ENCODE measurements at regions not wholly inside any gene's neighbourhood (a gene's known extent, or its start where the extent isn't known, plus 50 kb on each side); places are given as distances from the start of the nearest gene placed in this dataset.
"Not testable (repeated sequence)": the region's sequence is repeated elsewhere in the genome, so short reads cannot be mapped to it uniquely, and the experiment has no call there.

DNA sequence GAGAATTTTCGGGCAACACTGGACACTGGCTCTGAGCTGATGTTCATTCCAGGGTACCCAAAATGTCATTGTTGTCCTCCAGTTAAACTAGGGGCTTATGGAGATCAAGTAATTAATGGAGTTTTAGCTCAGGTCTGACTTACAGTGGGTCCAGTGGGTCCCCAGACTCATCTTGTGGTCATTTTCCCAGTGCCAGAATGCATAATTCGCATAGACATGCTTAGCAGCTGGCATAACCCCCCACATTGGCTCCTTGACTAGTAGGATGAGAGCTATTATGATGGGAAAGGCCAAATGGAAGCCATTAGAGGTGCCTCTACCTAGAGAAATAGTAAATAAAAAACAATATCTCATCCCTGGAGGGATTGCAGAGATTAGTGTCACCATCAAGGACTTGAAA is 818.9 kb downstream of the TMTC2 start:
- DNase-seq (ENCODE audit: low spot score) = no peak

DNA sequence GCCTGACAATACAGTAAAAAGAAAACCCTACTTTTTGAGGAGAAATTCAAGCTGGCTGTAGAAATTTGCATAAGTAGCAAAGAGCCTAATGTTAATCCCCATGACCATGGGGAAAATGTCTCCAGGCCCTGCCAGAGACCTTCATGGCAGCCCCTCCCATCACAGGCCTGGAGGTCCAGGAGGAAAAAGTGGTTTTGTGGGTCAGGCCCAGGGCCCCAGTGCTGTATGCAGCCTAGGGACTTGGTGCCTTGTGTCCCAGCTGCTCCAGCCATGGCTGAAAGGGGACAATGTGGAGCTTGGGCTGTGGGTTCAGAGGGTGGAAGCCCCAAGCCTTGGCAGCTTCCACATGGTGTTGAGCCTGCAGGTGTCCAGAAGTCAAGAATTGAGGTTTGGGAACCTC is 813.2 kb downstream of the TMTC2 start:
- not testable (repeated sequence) for DNase-seq (ENCODE audit: low spot score)

- no peak for DNase-seq (ENCODE audit: low spot score)
These were observed 791.0 kb downstream of the TMTC2 start for GRCh38 chr12:83477696-83478095.

DNA sequence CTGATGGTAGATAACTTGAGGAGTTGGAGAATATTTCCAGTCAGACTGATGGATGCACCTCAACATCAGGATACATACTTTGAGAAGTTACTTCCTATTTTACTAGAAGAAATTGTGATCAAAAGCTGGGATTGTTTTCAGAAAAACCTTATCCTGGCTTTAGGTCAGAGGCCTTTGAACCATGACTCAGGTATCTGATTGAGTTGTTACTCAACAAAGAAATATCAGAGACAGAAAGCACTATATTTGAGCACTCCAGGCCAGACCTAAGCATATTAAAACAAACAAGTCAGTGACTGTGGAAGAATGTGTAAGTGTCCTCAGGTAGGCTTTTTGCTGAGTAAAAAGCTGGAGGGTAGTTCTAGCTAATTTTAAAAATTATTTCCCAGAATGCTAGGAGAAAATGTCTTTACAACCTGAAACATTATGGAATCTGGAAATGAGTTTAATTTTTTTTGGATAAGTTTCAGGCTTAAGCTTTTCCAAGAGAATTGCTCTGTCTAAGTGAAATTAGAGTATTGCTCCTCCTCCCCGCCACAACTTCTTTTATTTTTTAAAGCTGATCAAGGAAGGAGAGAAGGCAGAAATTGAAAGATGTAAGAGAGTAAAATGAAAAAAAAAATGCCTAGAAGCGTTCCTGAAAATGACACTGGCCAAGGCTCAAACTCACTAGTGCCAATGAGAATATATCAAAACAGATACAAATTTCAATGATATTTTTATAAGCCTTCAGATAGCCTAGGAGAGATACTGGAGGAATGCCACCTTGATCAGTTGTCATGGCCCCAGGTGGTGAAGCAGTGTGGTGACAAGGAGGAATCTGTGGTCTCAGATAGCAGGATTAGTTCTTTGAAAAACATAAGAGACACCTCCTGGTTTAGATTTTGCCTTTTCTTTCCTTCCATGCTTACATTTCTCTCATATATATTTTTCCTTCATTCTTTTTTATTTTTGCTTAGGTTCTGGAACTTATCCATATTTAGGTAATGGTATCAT is 790.3 kb downstream of the TMTC2 start:
- DNase-seq (ENCODE audit: low spot score) = no peak

DNA sequence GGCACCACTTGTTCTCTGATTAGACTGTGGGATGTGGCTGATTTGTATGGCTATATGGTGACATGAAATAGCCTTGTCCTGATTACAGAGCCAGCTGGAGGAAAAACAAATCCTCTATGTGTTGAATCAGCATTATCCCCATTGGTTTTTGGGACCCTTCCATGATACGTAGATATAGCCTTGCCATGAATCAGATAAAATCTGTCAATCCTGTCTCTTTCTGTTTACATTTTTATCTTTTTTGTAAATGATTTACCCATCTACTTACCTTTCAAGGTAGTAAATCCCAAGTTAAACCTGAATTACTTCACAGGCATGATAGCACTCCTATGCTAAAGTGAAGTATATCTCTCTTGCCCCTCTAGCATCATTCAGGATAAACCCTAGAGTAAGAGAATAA is 789.3 kb downstream of the TMTC2 start:
- no peak for DNase-seq (ENCODE audit: low spot score)

DNA sequence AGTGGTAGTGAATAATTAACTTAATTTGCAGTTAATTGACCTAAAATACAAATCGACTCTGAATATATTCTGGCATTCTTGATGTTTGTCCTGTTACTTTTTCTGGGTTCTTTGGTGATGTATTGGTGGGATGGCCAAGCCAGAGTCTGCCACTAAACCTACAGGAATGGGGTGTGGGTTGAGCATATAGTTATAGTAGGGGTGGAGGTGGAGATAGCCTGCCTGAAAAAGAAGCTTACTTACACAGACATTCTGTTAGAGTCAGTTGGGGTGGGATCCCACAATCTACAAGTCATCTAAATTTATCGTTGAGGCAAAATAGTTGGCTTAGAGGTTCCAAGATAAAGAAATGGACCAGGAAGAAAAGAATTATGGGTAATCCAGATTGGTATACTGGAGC is 787.7 kb downstream of the TMTC2 start:
- DNase-seq (ENCODE audit: low spot score) = no peak

GRCh38 chr12:83473408-83474095 is 786.8 kb downstream of the TMTC2 start:
- no peak for DNase-seq (ENCODE audit: low spot score)

GRCh38 chr12:83472772-83473171 is 786.1 kb downstream of the TMTC2 start:
- no peak for DNase-seq (ENCODE audit: low spot score)

GRCh38 chr12:83472350-83472749 is 785.6 kb downstream of the TMTC2 start:
- DNase-seq (ENCODE audit: low spot score) = no peak

DNA sequence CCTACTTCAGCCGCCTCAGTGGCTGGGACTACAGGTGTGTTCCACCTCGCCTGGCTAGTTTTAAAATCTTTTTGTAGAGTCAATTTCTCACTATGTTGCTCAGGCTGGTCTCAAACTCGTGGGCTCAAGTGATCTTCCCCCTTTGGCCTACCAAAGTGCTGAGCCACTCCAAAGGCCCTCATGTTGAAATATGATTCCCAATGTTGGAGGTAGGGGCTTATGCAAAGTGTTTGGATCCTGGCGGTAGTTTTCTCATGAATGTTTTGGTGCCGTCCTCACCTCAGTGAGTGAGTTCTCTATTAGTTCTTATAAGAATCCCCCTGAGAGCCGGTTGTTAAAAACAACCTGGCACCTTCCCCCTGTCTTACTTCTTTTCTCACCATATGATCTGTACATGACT is 784.6 kb downstream of the TMTC2 start:
- DNase-seq (ENCODE audit: low spot score) = no peak

DNA sequence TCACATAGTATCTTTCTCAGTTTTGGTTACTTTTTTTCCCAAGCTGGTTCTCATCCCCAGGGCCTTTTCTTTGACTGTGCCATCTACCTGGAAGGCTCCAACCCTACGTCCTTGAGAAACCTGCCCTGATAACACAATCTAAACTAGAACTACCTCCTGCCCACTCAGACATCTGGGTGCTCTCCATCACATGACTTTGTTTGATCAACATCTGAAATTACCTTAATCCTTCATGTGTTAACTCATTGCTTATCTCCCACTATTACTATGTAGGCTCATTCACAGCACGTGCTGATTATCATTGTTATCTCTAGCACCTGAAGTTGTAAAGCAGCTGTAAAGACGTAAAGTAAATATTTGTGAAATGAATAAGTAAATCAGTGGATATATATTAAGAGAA is 784.0 kb downstream of the TMTC2 start:
- DNase-seq (ENCODE audit: low spot score) = no peak

GRCh38 chr12:83468988-83469908 is 782.5 kb downstream of the TMTC2 start:
- DNase-seq (ENCODE audit: low spot score) = no peak

GRCh38 chr12:83465632-83466031 is 778.9 kb downstream of the TMTC2 start:
- no peak for DNase-seq (ENCODE audit: low spot score)

DNA sequence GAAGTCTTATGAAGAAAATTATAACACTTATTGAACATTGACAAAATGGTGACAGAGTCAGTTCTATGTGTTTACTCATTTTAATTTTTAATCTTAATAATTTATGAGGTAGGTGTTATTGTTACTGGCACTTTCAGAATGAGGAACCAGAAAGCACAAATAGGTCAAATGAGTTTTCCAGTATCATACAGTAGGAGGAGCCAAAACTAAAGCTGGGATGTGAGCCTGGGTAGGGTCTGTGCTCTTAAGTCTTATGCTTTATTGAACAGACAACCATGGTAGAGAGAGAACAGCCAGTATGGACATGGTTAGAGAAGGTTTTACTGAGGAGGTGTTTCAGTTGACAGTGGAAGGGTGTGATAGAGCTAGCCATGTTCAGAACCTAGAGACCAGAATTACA is 775.7 kb downstream of the TMTC2 start:
- no peak for DNase-seq (ENCODE audit: low spot score)

DNA sequence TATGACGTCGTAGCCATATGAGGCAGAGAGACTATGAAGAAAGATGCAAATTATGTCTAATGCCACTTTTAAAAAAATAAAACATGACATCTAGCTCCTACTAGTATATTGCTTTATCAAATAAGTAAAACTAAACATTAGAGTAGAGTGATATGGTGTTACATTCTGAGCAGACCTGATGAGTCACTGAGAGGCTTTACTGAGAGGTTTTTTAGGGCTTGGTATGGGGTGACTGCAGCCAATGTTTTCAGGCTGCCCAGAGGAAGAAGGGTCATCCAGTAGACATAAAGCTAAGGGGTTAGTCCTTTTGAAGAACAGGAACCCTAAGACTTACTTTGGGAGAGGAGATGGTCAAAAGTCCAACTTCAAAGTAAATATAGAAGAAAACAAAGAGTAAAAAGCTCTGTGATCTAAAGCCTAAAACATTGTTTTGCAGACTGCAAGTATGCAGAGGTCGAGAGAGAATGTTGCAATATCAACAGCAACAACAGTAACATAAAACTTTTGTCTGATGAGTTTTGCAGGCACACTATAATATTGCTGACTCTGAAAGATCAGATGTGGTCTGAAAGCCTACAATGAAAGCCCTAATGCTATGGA is 774.7 kb downstream of the TMTC2 start:
- DNase-seq (ENCODE audit: low spot score) = no peak

DNA sequence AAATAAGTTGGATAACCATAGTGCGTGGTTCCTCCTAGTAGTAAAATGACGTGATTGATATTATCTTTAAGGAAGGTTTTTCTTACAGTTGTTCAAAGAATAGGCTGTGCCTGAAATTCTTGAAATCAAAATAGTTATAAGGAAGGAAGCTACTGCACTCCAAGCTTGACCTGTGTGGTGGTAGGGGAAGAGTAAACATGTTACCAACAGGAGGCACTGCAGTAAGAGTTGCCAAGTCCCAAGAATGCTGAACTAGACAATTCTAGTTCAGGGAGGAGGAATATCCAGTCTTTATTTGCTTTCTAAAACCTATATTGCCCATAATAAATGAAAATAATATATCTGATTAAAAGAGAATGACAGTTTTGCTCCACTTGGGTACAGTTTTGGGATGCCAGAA is 764.5 kb downstream of the TMTC2 start:
- no peak for DNase-seq (ENCODE audit: low spot score)

GRCh38 chr12:83434600-83434999 is 747.9 kb downstream of the TMTC2 start:
- DNase-seq (ENCODE audit: low spot score) = no peak

- DNase-seq (ENCODE audit: low spot score) = no peak
These were observed 745.5 kb downstream of the TMTC2 start for GRCh38 chr12:83432176-83432719.

- not testable (repeated sequence) for DNase-seq (ENCODE audit: low spot score)
These were observed 741.0 kb downstream of the TMTC2 start for GRCh38 chr12:83427586-83428136.

DNA sequence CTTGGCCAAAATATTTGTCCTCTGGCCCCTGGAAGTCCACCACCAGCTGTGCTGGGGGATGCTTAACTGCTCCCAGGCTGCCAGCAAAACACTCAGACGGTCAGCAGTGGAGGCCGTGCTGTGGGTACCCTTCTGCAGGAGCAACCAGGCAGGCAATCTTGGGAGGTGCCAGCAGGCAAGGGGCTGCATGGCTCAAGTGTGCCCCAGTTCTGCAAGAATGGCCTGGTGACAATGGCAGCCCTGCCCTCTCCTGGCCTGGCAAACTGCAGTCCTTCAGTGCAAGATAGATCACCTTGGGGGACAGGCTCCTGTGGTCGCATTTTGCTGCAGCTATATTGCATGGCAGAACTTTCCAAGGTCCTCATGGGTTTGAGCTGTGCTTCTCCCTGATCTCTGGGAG is 728.3 kb downstream of the TMTC2 start:
- no peak for DNase-seq (ENCODE audit: low spot score)
